ENCODE measurements at regions not wholly inside any gene's neighbourhood (a gene's known extent, or its start where the extent isn't known, plus 50 kb on each side); places are given as distances from the start of the nearest gene placed in this dataset.

DNA sequence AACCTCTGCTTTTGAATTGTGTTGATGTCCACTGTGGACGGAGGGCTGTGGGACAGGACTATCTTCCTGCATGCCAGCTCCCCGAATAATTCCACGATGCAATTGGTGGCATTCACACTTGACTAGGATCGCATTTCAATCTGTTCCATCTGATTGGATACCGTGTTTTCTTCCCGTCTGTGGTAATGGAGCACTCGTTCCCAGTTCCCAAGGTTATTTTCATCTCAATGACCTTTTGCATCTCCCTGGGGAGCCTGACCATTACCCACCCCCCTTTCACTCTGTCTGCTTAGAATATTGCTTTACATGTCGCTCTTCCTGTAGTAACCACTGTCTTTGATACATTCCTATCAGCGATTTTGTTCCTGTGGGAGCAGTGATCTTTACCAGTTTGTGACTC is 402.2 kb upstream of the WWC1 start:
- TF ChIP-seq SP1 (IDR thresholded peaks at IDR 0.05), result no peak
- TF ChIP-seq ZBTB33 (IDR thresholded peaks at IDR 0.05), result no peak
- no peak for TF ChIP-seq RAD21 (IDR thresholded peaks at IDR 0.05)
- TF ChIP-seq, protein P1, sequence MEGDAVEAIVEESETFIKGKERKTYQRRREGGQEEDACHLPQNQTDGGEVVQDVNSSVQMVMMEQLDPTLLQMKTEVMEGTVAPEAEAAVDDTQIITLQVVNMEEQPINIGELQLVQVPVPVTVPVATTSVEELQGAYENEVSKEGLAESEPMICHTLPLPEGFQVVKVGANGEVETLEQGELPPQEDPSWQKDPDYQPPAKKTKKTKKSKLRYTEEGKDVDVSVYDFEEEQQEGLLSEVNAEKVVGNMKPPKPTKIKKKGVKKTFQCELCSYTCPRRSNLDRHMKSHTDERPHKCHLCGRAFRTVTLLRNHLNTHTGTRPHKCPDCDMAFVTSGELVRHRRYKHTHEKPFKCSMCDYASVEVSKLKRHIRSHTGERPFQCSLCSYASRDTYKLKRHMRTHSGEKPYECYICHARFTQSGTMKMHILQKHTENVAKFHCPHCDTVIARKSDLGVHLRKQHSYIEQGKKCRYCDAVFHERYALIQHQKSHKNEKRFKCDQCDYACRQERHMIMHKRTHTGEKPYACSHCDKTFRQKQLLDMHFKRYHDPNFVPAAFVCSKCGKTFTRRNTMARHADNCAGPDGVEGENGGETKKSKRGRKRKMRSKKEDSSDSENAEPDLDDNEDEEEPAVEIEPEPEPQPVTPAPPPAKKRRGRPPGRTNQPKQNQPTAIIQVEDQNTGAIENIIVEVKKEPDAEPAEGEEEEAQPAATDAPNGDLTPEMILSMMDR (IDR thresholded peaks at IDR 0.05; ENCODE audit: low read depth, low read length, missing input control), result no peak
- no peak for TF ChIP-seq GABPA (IDR thresholded peaks at IDR 0.05 in 1 of 2, conservative IDR thresholded peaks at IDR 0.05 in 1 of 2)
- no peak for TF ChIP-seq TAF1 (conservative IDR thresholded peaks at IDR 0.05)
- TF ChIP-seq, protein P2, sequence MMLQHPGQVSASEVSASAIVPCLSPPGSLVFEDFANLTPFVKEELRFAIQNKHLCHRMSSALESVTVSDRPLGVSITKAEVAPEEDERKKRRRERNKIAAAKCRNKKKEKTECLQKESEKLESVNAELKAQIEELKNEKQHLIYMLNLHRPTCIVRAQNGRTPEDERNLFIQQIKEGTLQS (IDR thresholded peaks at IDR 0.05), result no peak
- TF ChIP-seq FOXA1 (IDR thresholded peaks at IDR 0.05), result no peak
- TF ChIP-seq, protein P3, sequence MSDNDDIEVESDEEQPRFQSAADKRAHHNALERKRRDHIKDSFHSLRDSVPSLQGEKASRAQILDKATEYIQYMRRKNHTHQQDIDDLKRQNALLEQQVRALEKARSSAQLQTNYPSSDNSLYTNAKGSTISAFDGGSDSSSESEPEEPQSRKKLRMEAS (IDR thresholded peaks at IDR 0.05), result no peak
- no peak for TF ChIP-seq YY1 (IDR thresholded peaks at IDR 0.05)
- no peak for TF ChIP-seq EGR1 (IDR thresholded peaks at IDR 0.05; ENCODE audit: low read depth in 2 of 2)
- TF ChIP-seq FOXA2 (IDR thresholded peaks at IDR 0.05), result no peak
- no peak for TF ChIP-seq REST (IDR thresholded peaks at IDR 0.05)

Measured in liver (tissue), 3 donors.